Amygdala (tissue), 56 donors: ENCODE measurements at regions not wholly inside any gene's neighbourhood (a gene's known extent, or its start where the extent isn't known, plus 50 kb on each side); places are given as distances from the start of the nearest gene placed in this dataset.
A peak's percentile ranks its signal among the peaks of the same experiment; 100 is the strongest.

ENCODE experiments used
- DNase-seq, 56 donors: peaks; one replicate each; lab custom pipeline; 2025; lab: John Stamatoyannopoulos, UW

GRCh38 chr13:100941377-100942368, 267.1 kb upstream of the TMTC4 start:
- DNase-seq: no peak

- DNase-seq: peak in 3 of 56 donors; percentile 2 to 8 (median 7)
These were observed 266.1 kb upstream of the TMTC4 start for GRCh38 chr13:100940658-100941057.

- no peak for DNase-seq
These were observed 259.2 kb upstream of the TMTC4 start for GRCh38 chr13:100933841-100934240.

GRCh38 chr13:100922599-100922998, 248.0 kb upstream of the TMTC4 start:
- DNase-seq: no peak

GRCh38 chr13:100921139-100921538, 246.5 kb upstream of the TMTC4 start:
- DNase-seq: no peak

GRCh38 chr13:100917011-100917410, 242.4 kb upstream of the TMTC4 start:
- DNase-seq: no peak

GRCh38 chr13:100913143-100913542, 238.5 kb upstream of the TMTC4 start:
- no peak for DNase-seq

- no peak for DNase-seq
These were observed 229.8 kb upstream of the TMTC4 start for GRCh38 chr13:100904293-100904976.

- no peak for DNase-seq
These were observed 225.2 kb upstream of the TMTC4 start for GRCh38 chr13:100899720-100900316.

GRCh38 chr13:100898431-100898830, 223.8 kb upstream of the TMTC4 start:
- DNase-seq: no peak

- no peak for DNase-seq
These were observed 221.1 kb upstream of the TMTC4 start for GRCh38 chr13:100895651-100896050.

- DNase-seq: peak in 17 of 56 donors; percentile 1 to 53 (median 8)
These were observed 218.4 kb upstream of the TMTC4 start for GRCh38 chr13:100892981-100893380.

- DNase-seq: no peak
These were observed 216.1 kb upstream of the TMTC4 start for GRCh38 chr13:100890645-100891044.

- DNase-seq: no peak
These were observed 213.1 kb upstream of the TMTC4 start for GRCh38 chr13:100887729-100888151.

GRCh38 chr13:100883453-100883852, 208.9 kb upstream of the TMTC4 start:
- DNase-seq: peak in 1 of 56 donors; percentile 5

GRCh38 chr13:100881291-100881864, 206.8 kb upstream of the TMTC4 start:
- no peak for DNase-seq

GRCh38 chr13:100880166-100880565, 205.6 kb upstream of the TMTC4 start:
- DNase-seq: no peak

- no peak for DNase-seq
These were observed 204.7 kb upstream of the TMTC4 start for GRCh38 chr13:100879255-100879654.

GRCh38 chr13:100876044-100876403, 201.4 kb upstream of the TMTC4 start:
- DNase-seq: no peak

GRCh38 chr13:100875392-100876043, 200.9 kb upstream of the TMTC4 start:
- no peak for DNase-seq
